ENCODE measurements at regions not wholly inside any gene's neighbourhood (a gene's known extent, or its start where the extent isn't known, plus 50 kb on each side); places are given as distances from the start of the nearest gene placed in this dataset.

DNA sequence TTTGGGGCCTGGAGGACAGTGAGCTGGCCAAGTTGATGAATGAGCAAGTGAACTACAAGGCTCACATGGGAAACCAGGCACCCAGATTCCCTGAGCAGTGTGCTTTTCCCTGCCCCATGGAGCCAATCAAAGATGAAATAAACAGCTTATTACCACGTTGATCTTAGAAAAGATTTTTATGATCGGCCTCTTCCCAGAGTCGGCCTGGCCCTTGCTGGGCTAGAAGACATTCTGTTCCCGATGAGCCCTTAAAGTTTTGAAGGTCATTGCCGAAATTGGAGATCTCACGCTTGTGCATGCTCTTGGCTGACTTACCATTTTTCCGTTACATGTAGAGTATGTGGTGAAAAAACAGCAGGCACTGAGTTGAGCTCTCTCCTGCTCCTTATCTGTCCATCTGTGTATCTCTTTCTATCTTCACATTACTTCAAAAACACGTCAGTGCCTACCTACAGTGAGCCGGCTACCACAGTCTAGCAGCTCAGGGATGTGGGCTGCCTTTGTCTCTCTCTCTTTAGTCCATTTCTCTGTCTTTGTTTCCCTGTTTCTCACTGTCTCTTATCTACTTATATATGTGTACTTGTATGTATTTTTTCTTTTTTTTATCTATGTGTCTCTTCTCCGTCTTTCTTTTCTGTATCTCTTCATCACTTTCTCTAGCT lies 248.8 kb upstream of the USP24 start:
- Mint-ChIP-seq H3K36me3 (ENCODE audit: low read depth) (peaks cover 1% of the 10 kb centered on the region), H3K4me1 (ENCODE audit: low read depth) (no peaks in the 10 kb centered on the region), H3K27ac (ENCODE audit: unreplicated experiment) (no peak overlapping the region), H3K9me3 (ENCODE audit: low read depth) (peaks cover 5% of the 10 kb centered on the region), H3K27me3 (ENCODE audit: low read depth) (no peaks in the 10 kb centered on the region), H3K4me3 (ENCODE audit: unreplicated experiment) (no peak overlapping the region)
- TF ChIP-seq, protein P1, sequence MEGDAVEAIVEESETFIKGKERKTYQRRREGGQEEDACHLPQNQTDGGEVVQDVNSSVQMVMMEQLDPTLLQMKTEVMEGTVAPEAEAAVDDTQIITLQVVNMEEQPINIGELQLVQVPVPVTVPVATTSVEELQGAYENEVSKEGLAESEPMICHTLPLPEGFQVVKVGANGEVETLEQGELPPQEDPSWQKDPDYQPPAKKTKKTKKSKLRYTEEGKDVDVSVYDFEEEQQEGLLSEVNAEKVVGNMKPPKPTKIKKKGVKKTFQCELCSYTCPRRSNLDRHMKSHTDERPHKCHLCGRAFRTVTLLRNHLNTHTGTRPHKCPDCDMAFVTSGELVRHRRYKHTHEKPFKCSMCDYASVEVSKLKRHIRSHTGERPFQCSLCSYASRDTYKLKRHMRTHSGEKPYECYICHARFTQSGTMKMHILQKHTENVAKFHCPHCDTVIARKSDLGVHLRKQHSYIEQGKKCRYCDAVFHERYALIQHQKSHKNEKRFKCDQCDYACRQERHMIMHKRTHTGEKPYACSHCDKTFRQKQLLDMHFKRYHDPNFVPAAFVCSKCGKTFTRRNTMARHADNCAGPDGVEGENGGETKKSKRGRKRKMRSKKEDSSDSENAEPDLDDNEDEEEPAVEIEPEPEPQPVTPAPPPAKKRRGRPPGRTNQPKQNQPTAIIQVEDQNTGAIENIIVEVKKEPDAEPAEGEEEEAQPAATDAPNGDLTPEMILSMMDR (IDR thresholded peaks at IDR 0.05), result no peak
- no peak for DNase-seq (ENCODE audit: low spot score)

DNA sequence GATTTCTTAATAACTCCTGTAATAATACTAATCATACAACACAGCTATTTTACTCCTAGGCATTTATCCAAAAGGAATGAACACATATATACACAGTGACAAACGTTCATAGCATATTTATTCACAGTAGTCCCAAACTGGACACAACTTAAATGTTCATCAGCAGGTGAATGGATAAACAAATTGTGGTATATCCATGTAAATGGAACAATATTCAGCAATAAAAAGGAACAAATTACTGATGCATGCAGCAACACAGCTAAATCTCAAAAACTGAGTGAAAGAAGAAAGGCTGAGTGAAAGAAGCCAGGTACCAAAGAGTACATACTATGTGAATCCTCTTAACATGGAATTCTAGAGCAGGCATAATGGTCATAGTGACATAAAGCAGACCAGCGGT lies 242.7 kb upstream of the USP24 start:
- DNase-seq (ENCODE audit: low spot score), result no peak
- TF ChIP-seq, protein P1 (IDR thresholded peaks at IDR 0.05), result no peak
- no peak overlapping the region for H3K27ac Mint-ChIP-seq (ENCODE audit: unreplicated experiment)
- H3K9me3 Mint-ChIP-seq (ENCODE audit: low read depth), result peaks cover 18% of the 10 kb centered on the region
- no peak overlapping the region for H3K4me3 Mint-ChIP-seq (ENCODE audit: unreplicated experiment)
- H3K27me3 Mint-ChIP-seq (ENCODE audit: low read depth), result no peaks in the 10 kb centered on the region
- H3K4me1 Mint-ChIP-seq (ENCODE audit: low read depth), result no peaks in the 10 kb centered on the region
- peaks cover 5% of the 10 kb centered on the region for H3K36me3 Mint-ChIP-seq (ENCODE audit: low read depth)

DNA sequence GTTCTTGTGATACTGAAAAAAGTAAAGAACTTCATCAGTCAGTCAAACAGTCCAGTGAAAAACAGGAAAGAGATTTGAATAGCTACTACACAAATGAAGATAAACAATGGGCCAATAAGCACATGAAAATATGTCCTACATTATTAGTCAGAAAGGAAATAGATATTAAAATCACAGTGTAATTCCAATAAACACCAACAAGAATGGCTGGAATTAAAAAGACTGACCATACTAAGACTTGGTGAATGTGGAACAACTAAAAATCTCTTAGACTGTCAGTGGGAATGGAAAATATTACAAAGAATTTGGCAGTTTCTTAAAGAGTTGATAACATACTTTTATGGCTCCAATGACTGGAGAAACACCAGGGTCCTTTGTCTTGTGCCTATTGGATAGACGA lies 241.8 kb upstream of the USP24 start:
- Mint-ChIP-seq H3K4me3 (ENCODE audit: unreplicated experiment) (no peak overlapping the region), H3K36me3 (ENCODE audit: low read depth) (peaks cover 5% of the 10 kb centered on the region), H3K27ac (ENCODE audit: unreplicated experiment) (no peak overlapping the region), H3K4me1 (ENCODE audit: low read depth) (no peaks in the 10 kb centered on the region), H3K9me3 (ENCODE audit: low read depth) (peaks cover 18% of the 10 kb centered on the region), H3K27me3 (ENCODE audit: low read depth) (no peaks in the 10 kb centered on the region)
- DNase-seq (ENCODE audit: low spot score), result no peak
- TF ChIP-seq, protein P1 (IDR thresholded peaks at IDR 0.05), result no peak

DNA sequence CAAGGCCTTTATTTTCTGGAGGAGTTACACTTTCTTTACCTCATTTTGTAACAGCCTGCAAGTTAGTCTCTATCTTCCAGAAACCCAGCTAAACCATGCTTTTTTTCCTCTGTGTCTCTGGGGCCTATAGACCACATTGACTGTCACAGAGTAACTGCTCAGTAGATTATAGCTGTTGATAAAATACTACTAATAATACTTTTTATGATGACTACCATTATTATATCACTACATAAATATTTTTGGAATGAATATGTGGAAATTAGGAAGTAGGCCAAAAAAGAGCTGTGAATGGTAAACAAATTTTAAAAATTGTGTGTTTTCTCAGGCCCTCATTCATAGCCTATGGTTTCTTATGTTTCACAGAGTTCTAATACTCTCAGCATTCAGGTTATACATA lies 233.1 kb upstream of the USP24 start:
- DNase-seq (ENCODE audit: low spot score), result no peak

DNA sequence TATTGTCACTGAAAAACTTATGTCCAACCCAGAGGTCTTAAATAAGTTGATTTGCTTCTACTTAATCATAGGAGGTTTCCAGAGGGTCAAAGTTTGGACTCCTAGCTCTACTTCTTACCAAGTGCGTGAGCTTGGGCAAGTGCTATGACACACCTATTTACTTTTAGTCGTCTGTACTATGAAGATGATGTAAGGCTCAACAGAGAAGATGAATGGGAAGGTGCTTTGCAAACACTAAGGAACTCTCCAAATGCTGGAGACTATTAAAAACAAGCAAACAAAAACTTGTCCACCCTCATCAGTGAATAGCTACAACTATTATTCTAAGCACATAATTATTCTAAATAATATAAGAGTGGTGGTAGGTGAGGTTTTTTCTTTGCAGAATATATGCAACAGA lies 232.3 kb upstream of the USP24 start:
- peaks cover 46% of the 10 kb centered on the region for H3K4me1 Mint-ChIP-seq (ENCODE audit: low read depth)
- no peak overlapping the region for H3K27ac Mint-ChIP-seq (ENCODE audit: unreplicated experiment)
- H3K9me3 Mint-ChIP-seq (ENCODE audit: low read depth), result peaks cover 7% of the 10 kb centered on the region
- H3K27me3 Mint-ChIP-seq (ENCODE audit: low read depth), result no peaks in the 10 kb centered on the region
- no peak overlapping the region for H3K4me3 Mint-ChIP-seq (ENCODE audit: unreplicated experiment)
- no peaks in the 10 kb centered on the region for H3K36me3 Mint-ChIP-seq (ENCODE audit: low read depth)
- TF ChIP-seq, protein P1 (IDR thresholded peaks at IDR 0.05), result no peak
- DNase-seq (ENCODE audit: low spot score), result no peak

More for the DNA sequence above, 233.1 kb upstream of the USP24 start:
- H3K36me3 Mint-ChIP-seq (ENCODE audit: low read depth), result no peaks in the 10 kb centered on the region
- H3K27ac Mint-ChIP-seq (ENCODE audit: unreplicated experiment), result peak overlapping the region; percentile 45
- peaks cover 7% of the 10 kb centered on the region for H3K9me3 Mint-ChIP-seq (ENCODE audit: low read depth)
- H3K27me3 Mint-ChIP-seq (ENCODE audit: low read depth), result no peaks in the 10 kb centered on the region
- H3K4me1 Mint-ChIP-seq (ENCODE audit: low read depth), result peaks cover 40% of the 10 kb centered on the region
- no peak overlapping the region for H3K4me3 Mint-ChIP-seq (ENCODE audit: unreplicated experiment)
- TF ChIP-seq, protein P1 (IDR thresholded peaks at IDR 0.05), result no peak

All from chondrocyte (in vitro differentiated cells).